Esophagus muscularis mucosa (tissue), 4 donors: ENCODE measurements at regions not wholly inside any gene's neighbourhood (a gene's known extent, or its start where the extent isn't known, plus 50 kb on each side); places are given as distances from the start of the nearest gene placed in this dataset.

Source experiments
- DNase-seq: peaks from one replicate; pipeline ENCODE4 v3.0.0-alpha.2; 2017; ENCODE audit errors: extremely low spot score
- H3K27ac ChIP-seq, 4 donors: fragments of 200-600 bp; sonication (generic); replicated peaks in 1 of 4; 1 replicate in 3 of 4; 2 replicates in 1 of 4; pipeline ENCODE4 v1.5.1; 2016 to 2019; ENCODE audit warnings: mild to moderate bottlenecking in 1 of 4
- H3K27me3 ChIP-seq, 4 donors: fragments of 200-600 bp; sonication (generic); one replicate each; pipeline versions ENCODE4 v1.5.1 to v1.6.0; 2016 to 2019
- H3K36me3 ChIP-seq, 4 donors: fragments of 200-600 bp; sonication (generic); one replicate each; pipeline ENCODE4 v1.5.1; 2016 to 2019
- H3K4me1 ChIP-seq, 4 donors: fragments of 200-600 bp; sonication (generic); one replicate each; pipeline ENCODE4 v1.5.1; 2016 to 2019
- H3K4me3 ChIP-seq, 4 donors: fragments of 200-600 bp; sonication (generic); 1 replicate in 2 of 4; 2 replicates in 2 of 4; pipeline ENCODE4 v1.5.1; 2016 to 2019; ENCODE audit warnings: mild to moderate bottlenecking in 4 of 4, moderate library complexity in 1 of 4
- H3K9me3 ChIP-seq, 4 donors: fragments of 200-600 bp; sonication (generic); 1 replicate in 3 of 4; 2 replicates in 1 of 4; pipeline ENCODE4 v1.5.1; 2016 to 2019
- CTCF ChIP-seq, 3 experiments: fragments of 200-600 bp in 2 of 3; fragments of 450-650 bp in 1 of 3; sonication (generic) in 2 of 3; IDR thresholded peaks; one replicate each; pipeline ENCODE4 v1.5.1; 2017 to 2019; ENCODE audit warnings: antibody characterized with exemption in 3 of 3, mild to moderate bottlenecking in 2 of 3, moderate library complexity in 1 of 3
- EP300 ChIP-seq: sonication (generic); formaldehyde crosslinking; IDR thresholded peaks from one replicate; pipeline ENCODE4 v1.6.1; 2017; ENCODE audit warnings: antibody characterized with exemption
- POLR2A ChIP-seq: fragments of 450-650 bp; IDR thresholded peaks from one replicate; pipeline ENCODE4 v1.6.1; 2017; ENCODE audit warnings: antibody characterized with exemption, moderate library complexity, mild to moderate bottlenecking, low read depth
- POLR2AphosphoS5 ChIP-seq, 2 donors: sonication (generic); formaldehyde crosslinking; IDR thresholded peaks; one replicate each; pipeline ENCODE4 v1.6.1; 2017; ENCODE audit warnings: antibody characterized with exemption in 2 of 2
- WGBS: methylation state at CpG from one replicate; pipeline ENCODE4 v1.1.5; 2018; 5-methylcytosine and 5-hydroxymethylcytosine counted together
- intact Hi-C: fragments of 100-400 bp; cut with DNase I; formaldehyde crosslinking; loops from one replicate; pipeline ENCODE4 v1.15.1; 2023

GRCh38 chr18:30500240-30500945, 542.1 kb downstream of the DSC3 start:
- Histone ChIP-seq H3K4me3 (no peak overlapping the region), H3K4me1 (no peaks in the 10 kb centered on the region), H3K27me3 (no peaks in the 10 kb centered on the region), H3K27ac (no peak overlapping the region), H3K36me3 (no peaks in the 10 kb centered on the region), H3K9me3 (no peaks in the 10 kb centered on the region)
- WGBS = 94% methylated on average over 4 of the region's 4 CpGs
- no peak for TF ChIP-seq CTCF (IDR thresholded peaks at IDR 0.05)
- no peak for DNase-seq
- intact Hi-C loops = no loop called here

- Histone ChIP-seq H3K27ac (no peak overlapping the region), H3K9me3 (no peaks in the 10 kb centered on the region), H3K4me3 (no peak overlapping the region), H3K27me3 (no peaks in the 10 kb centered on the region), H3K36me3 (no peaks in the 10 kb centered on the region), H3K4me1 (no peaks in the 10 kb centered on the region)
- TF ChIP-seq POLR2AphosphoS5 (IDR thresholded peaks at IDR 0.05) = no peak
- TF ChIP-seq POLR2A = no peak
- TF ChIP-seq CTCF (IDR thresholded peaks at IDR 0.05) = no peak
- no peak for TF ChIP-seq EP300
- WGBS = 91% methylated on average over 2 of the region's 2 CpGs
- intact Hi-C loops = no loop called here
- DNase-seq = no peak
Measured at GRCh38 chr18:30499721-30500120, 542.8 kb downstream of the DSC3 start.

GRCh38 chr18:30492552-30493129, 549.9 kb downstream of the DSC3 start:
- no peak for DNase-seq
- 91% methylated on average over 4 of the region's 4 CpGs for WGBS
- Histone ChIP-seq H3K27me3 (no peaks in the 10 kb centered on the region), H3K36me3 (no peaks in the 10 kb centered on the region), H3K9me3 (no peaks in the 10 kb centered on the region), H3K4me1 (no peaks in the 10 kb centered on the region), H3K4me3 (no peak overlapping the region), H3K27ac (no peak overlapping the region)
- no peak for TF ChIP-seq POLR2A
- no peak for TF ChIP-seq POLR2AphosphoS5 (IDR thresholded peaks at IDR 0.05)
- TF ChIP-seq EP300 = no peak
- TF ChIP-seq CTCF (IDR thresholded peaks at IDR 0.05) = no peak
- intact Hi-C loops = no loop called here

- Histone ChIP-seq H3K27me3 (no peaks in the 10 kb centered on the region), H3K27ac (no peak overlapping the region), H3K9me3 (no peaks in the 10 kb centered on the region), H3K4me1 (no peaks in the 10 kb centered on the region), H3K4me3 (no peak overlapping the region), H3K36me3 (no peaks in the 10 kb centered on the region)
- TF ChIP-seq EP300 = no peak
- no peak for TF ChIP-seq CTCF (IDR thresholded peaks at IDR 0.05)
- no peak for DNase-seq
- 87% methylated on average over 3 of the region's 3 CpGs for WGBS
- intact Hi-C loops = no loop called here
Measured at GRCh38 chr18:30491815-30492551, 550.6 kb downstream of the DSC3 start.
